Heart right ventricle (tissue), 16 donors: ENCODE measurements at regions not wholly inside any gene's neighbourhood (a gene's known extent, or its start where the extent isn't known, plus 50 kb on each side); places are given as distances from the start of the nearest gene placed in this dataset.

Source experiments
- ATAC-seq, 8 donors: fragments of 200-7000 bp; cut with Tn5 transposase; one replicate each; pipeline ENCODE4 v1.9.1; 2020; ENCODE audit warnings: mild to moderate bottlenecking in 8 of 8, moderate library complexity in 8 of 8, moderate number of reproducible peaks in 1 of 8
- DNase-seq, 2 donors: peaks; one replicate each; pipeline ENCODE4 v3.0.0-alpha.2; 2020
- H3K27ac ChIP-seq, 10 donors: fragments of 200-600 bp; sonication (generic) in 2 of 10; one replicate each; pipeline versions ENCODE4 v1.5.0 to v1.8.0; 2020 to 2022; ENCODE audit warnings: mild to moderate bottlenecking in 3 of 10
- H3K27me3 ChIP-seq, 7 donors: fragments of 200-600 bp; one replicate each; pipeline ENCODE4 v1.8.0; 2021 to 2022; ENCODE audit warnings: mild to moderate bottlenecking in 2 of 7
- H3K36me3 ChIP-seq, 9 donors: fragments of 200-600 bp; sonication (generic) in 1 of 9; one replicate each; pipeline versions ENCODE4 v1.5.0 to v1.8.0; 2020 to 2022; ENCODE audit warnings: mild to moderate bottlenecking in 2 of 9
- H3K4me1 ChIP-seq, 9 donors: fragments of 200-600 bp; sonication (generic) in 1 of 9; one replicate each; pipeline versions ENCODE4 v1.5.0 to v1.8.0; 2020 to 2022; ENCODE audit warnings: mild to moderate bottlenecking in 4 of 9
- H3K4me3 ChIP-seq, 10 donors: fragments of 200-600 bp; sonication (generic) in 2 of 10; one replicate each; pipeline versions ENCODE4 v1.5.0 to v1.8.0; 2020 to 2022; ENCODE audit warnings: mild to moderate bottlenecking in 7 of 10, moderate library complexity in 2 of 10
- H3K9me3 ChIP-seq, 11 donors: fragments of 200-600 bp in 10 of 11; sonication (generic) in 2 of 11; one replicate each; pipeline versions ENCODE4 v1.5.0 to v1.8.0; 2013 to 2022; ENCODE audit warnings: mild to moderate bottlenecking in 2 of 11, control low read depth in 1 of 11, moderate library complexity in 1 of 11
- CTCF ChIP-seq, 9 donors: fragments of 200-600 bp; sonication (generic) in 2 of 9; IDR thresholded peaks; one replicate each; pipeline versions ENCODE4 v1.5.0 to v1.8.0; 2021 to 2022; ENCODE audit warnings: antibody characterized with exemption in 9 of 9, mild to moderate bottlenecking in 5 of 9, moderate library complexity in 1 of 9
- WGBS, 2 donors: extraction: QIAGEN DNeasy Blood & Tissue Kit; methylation state at CpG; one replicate each; pipeline ENCODE4 v1.1.7; 2013; ENCODE audit warnings: inconsistent platforms in 1 of 2; 5-methylcytosine and 5-hydroxymethylcytosine counted together
- intact Hi-C, 10 donors: fragments of 100-400 bp; cut with DNase I; formaldehyde crosslinking; loops; one replicate each; pipeline versions ENCODE4 v1.11.1 to v1.14.2; 2022
- donor health status: Arrhythmogenic right ventricular cardiomyopathy.
- donor health status: ischemic (EF 13 %, LVEDD 7.1; RV severe dilation, severe dysfunction).
- donor health status: healthy with polysubstance abuse.
- donor health status: DM: no; HTN: yes; CAD: no.
- donor health status: DM: no; HTN: no; CAD: no.
- donor health status: ischemic (EF 25% LVEDD 6.9; RV normal size, moderate dysfunction).
- donor health status: ischemic (EF 25% LVEDD 5.7; RV mildly dilated, moderate dysfunction).
- donor health status: healthy.
- donor health status: DM: yes; HTN: yes; CAD: no.
- donor health status: Ischemic cardiomyopathy.
- donor health status: ischemic (EF 35%, LVEDD 5.7; RV mildly dilated, moderate dysfunction).
- donor health status: nonischemic (EF 11% LVEDD 7.7; RV severe dilation, severe dysfunction).
- donor health status: DM: yes; HTN: yes; CAD: no.
- donor health status: PGD.
- donor health status: ischemic (EF 29% LVEDD 5.4; RV normal size, mild dysfunction).
- donor health status: nonischemic (EF 23%, LVEDD 6.1; RV moderate dilation, normal function).

GRCh38 chr6:168862346-168862980 lies 391.2 kb downstream of the THBS2 start:
- intact Hi-C loops: no loop called here
- no peak for ATAC-seq
- no peaks in the 10 kb centered on the region for H3K9me3 ChIP-seq
- DNase-seq: no peak
- no peaks in the 10 kb centered on the region for H3K4me1 ChIP-seq
- H3K4me3 ChIP-seq: no peak overlapping the region
- peaks cover 0 to 3% (median 0%) of the 10 kb centered on the region in 7 donors for H3K27me3 ChIP-seq
- 89 to 91% methylated on average over 10 of the region's 10 CpGs for WGBS, 2 donors
- H3K36me3 ChIP-seq: no peaks in the 10 kb centered on the region
- no peak for TF ChIP-seq CTCF (IDR thresholded peaks at IDR 0.05)
- H3K27ac ChIP-seq: no peak overlapping the region

GRCh38 chr6:168860987-168861386 lies 392.7 kb downstream of the THBS2 start:
- no peak for DNase-seq
- no peak for ATAC-seq
- no peaks in the 10 kb centered on the region for H3K9me3 ChIP-seq

DNA sequence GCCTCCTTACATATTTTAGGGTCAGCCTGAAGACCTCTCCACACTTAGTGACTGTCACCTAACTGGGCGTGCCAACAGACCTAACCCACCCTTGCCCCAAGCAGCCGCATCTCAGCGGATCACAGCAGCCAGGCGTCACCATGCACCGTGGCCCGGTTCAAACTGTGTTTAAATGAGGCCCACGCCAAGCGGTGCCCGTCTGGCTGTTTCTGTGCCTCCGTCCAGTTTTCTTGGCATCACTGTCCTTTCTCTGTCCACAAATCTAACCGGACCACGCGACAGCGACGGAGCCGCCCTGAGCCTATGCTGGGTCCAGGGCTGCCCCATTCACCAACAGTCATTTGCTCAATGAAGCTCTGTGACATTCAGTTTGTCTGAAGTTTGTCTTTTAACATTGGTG lies 393.3 kb downstream of the THBS2 start:
- Histone ChIP-seq H3K9me3 (no peaks in the 10 kb centered on the region), H3K27me3 (peaks cover 0 to 3% (median 0%) of the 10 kb centered on the region in 7 donors), H3K36me3 (no peaks in the 10 kb centered on the region), H3K27ac (no peak overlapping the region), H3K4me1 (no peaks in the 10 kb centered on the region), H3K4me3 (no peak overlapping the region)
- no peak for DNase-seq
- intact Hi-C loops: no loop called here
- TF ChIP-seq CTCF (IDR thresholded peaks at IDR 0.05): no peak
- no peak for ATAC-seq
- WGBS, 2 donors: 94 to 95% methylated on average over 16 of the region's 16 CpGs

More at GRCh38 chr6:168860987-168861386, 392.7 kb downstream of the THBS2 start:
- intact Hi-C loops: no loop called here
- no peaks in the 10 kb centered on the region for H3K36me3 ChIP-seq
- TF ChIP-seq CTCF (IDR thresholded peaks at IDR 0.05): no peak
- WGBS, 2 donors: 82 to 88% methylated on average over 26 of the region's 26 CpGs
- H3K27me3 ChIP-seq: peaks cover 0 to 3% (median 0%) of the 10 kb centered on the region in 7 donors
- no peak overlapping the region for H3K4me3 ChIP-seq
- H3K4me1 ChIP-seq: no peaks in the 10 kb centered on the region
- no peak overlapping the region for H3K27ac ChIP-seq

GRCh38 chr6:168858926-168859325 lies 394.7 kb downstream of the THBS2 start:
- DNase-seq (no peak), ATAC-seq (no peak)
- H3K9me3 ChIP-seq: no peaks in the 10 kb centered on the region
- WGBS, 2 donors: 48 to 55% methylated on average over 3 of the region's 3 CpGs
- intact Hi-C loops: loop anchor here in 1 of 10 donors (5.0 kb wide), 1 partner anchor 1088 kb away; no protein-coding TSS in a partner anchor
- no peaks in the 10 kb centered on the region for H3K4me1 ChIP-seq
- H3K4me3 ChIP-seq: no peak overlapping the region
- no peaks in the 10 kb centered on the region for H3K36me3 ChIP-seq
- H3K27ac ChIP-seq: no peak overlapping the region
- peaks cover 0 to 3% (median 0%) of the 10 kb centered on the region in 7 donors for H3K27me3 ChIP-seq
- TF ChIP-seq CTCF (IDR thresholded peaks at IDR 0.05): no peak
